ENCODE measurements at regions not wholly inside any gene's neighbourhood (a gene's known extent, or its start where the extent isn't known, plus 50 kb on each side); places are given as distances from the start of the nearest gene placed in this dataset.

GRCh38 chr1:101346419-101346818 lies 109.6 kb downstream of the S1PR1 start:
- TF ChIP-seq, protein P1, sequence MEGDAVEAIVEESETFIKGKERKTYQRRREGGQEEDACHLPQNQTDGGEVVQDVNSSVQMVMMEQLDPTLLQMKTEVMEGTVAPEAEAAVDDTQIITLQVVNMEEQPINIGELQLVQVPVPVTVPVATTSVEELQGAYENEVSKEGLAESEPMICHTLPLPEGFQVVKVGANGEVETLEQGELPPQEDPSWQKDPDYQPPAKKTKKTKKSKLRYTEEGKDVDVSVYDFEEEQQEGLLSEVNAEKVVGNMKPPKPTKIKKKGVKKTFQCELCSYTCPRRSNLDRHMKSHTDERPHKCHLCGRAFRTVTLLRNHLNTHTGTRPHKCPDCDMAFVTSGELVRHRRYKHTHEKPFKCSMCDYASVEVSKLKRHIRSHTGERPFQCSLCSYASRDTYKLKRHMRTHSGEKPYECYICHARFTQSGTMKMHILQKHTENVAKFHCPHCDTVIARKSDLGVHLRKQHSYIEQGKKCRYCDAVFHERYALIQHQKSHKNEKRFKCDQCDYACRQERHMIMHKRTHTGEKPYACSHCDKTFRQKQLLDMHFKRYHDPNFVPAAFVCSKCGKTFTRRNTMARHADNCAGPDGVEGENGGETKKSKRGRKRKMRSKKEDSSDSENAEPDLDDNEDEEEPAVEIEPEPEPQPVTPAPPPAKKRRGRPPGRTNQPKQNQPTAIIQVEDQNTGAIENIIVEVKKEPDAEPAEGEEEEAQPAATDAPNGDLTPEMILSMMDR (IDR thresholded peaks at IDR 0.05): no peak
- no peak for TF ChIP-seq POLR2A (IDR thresholded peaks at IDR 0.05)
